ENCODE measurements at regions not wholly inside any gene's neighbourhood (a gene's known extent, or its start where the extent isn't known, plus 50 kb on each side); places are given as distances from the start of the nearest gene placed in this dataset.
"Not testable (repeated sequence)": the region's sequence is repeated elsewhere in the genome, so short reads cannot be mapped to it uniquely, and the experiment has no call there.

- TF ChIP-seq POLR2A (IDR thresholded peaks at IDR 0.05; ENCODE audit: low read depth) = no peak
- peak in 1 of 2 donors; percentile 11 for TF ChIP-seq POLR2AphosphoS5 (IDR thresholded peaks at IDR 0.05)
- Histone ChIP-seq H3K4me1 (no peaks in the 10 kb centered on the region), H3K27ac (replicated peaks in 1 of 4) (peak overlapping the region in 2 of 4 donors; percentile 27 to 43), H3K4me3 (no peak overlapping the region), H3K27me3 (no peaks in the 10 kb centered on the region), H3K36me3 (no peaks in the 10 kb centered on the region), H3K9me3 (peaks cover 0 to 12% (median under 1%) of the 10 kb centered on the region in 4 donors)
- peak; percentile 89 for DNase-seq (ENCODE audit: extremely low spot score)
- intact Hi-C loops (cut with DNase I) = no loop called here
These were observed 57.5 kb upstream of the KIAA0040 start for GRCh38 chr1:175250027-175250426.

GRCh38 chr1:175248036-175248435 is 55.5 kb upstream of the KIAA0040 start:
- H3K4me1 ChIP-seq; DNase-seq (ENCODE audit: extremely low spot score); H3K27ac ChIP-seq (replicated peaks in 1 of 4); H3K4me3 ChIP-seq; intact Hi-C loops (cut with DNase I); H3K27me3 ChIP-seq; H3K36me3 ChIP-seq: not testable (repeated sequence)
- 77% methylated on average over 3 of the region's 3 CpGs for WGBS
- peaks cover 0 to 24% (median 11%) of the 10 kb centered on the region in 4 donors for H3K9me3 ChIP-seq

GRCh38 chr1:175247056-175247455 is 54.5 kb upstream of the KIAA0040 start:
- H3K27me3 ChIP-seq; intact Hi-C loops (cut with DNase I): not testable (repeated sequence)
- WGBS = 86% methylated on average over 5 of the region's 5 CpGs

GRCh38 chr1:175245324-175245723 is 52.7 kb upstream of the KIAA0040 start:
- Histone ChIP-seq H3K27ac (replicated peaks in 1 of 4) (no peak overlapping the region), H3K9me3 (peaks cover 0 to 16% (median 9%) of the 10 kb centered on the region in 4 donors), H3K4me1 (no peaks in the 10 kb centered on the region), H3K27me3 (no peaks in the 10 kb centered on the region), H3K36me3 (no peaks in the 10 kb centered on the region), H3K4me3 (no peak overlapping the region)
- WGBS = 100% methylated on average over 1 of the region's 1 CpG
- intact Hi-C loops (cut with DNase I) = no loop called here
- TF ChIP-seq CTCF (IDR thresholded peaks at IDR 0.05) (no peak), POLR2A (IDR thresholded peaks at IDR 0.05; ENCODE audit: low read depth) (no peak), POLR2AphosphoS5 (IDR thresholded peaks at IDR 0.05) (no peak), EP300 (IDR thresholded peaks at IDR 0.05) (no peak)
- peak; percentile 64 for DNase-seq (ENCODE audit: extremely low spot score)

More at GRCh38 chr1:175247056-175247455, 54.5 kb upstream of the KIAA0040 start:
- not testable (repeated sequence) for H3K27ac ChIP-seq (replicated peaks in 1 of 4); H3K4me3 ChIP-seq; H3K36me3 ChIP-seq; H3K4me1 ChIP-seq; DNase-seq (ENCODE audit: extremely low spot score)
- H3K9me3 ChIP-seq = peaks cover 0 to 24% (median 11%) of the 10 kb centered on the region in 4 donors

- intact Hi-C loops (cut with DNase I) = no loop called here
- Histone ChIP-seq H3K36me3 (no peaks in the 10 kb centered on the region), H3K9me3 (peaks cover 0 to 16% (median 9%) of the 10 kb centered on the region in 4 donors), H3K27ac (replicated peaks in 1 of 4) (no peak overlapping the region), H3K4me3 (no peak overlapping the region), H3K27me3 (no peaks in the 10 kb centered on the region), H3K4me1 (no peaks in the 10 kb centered on the region)
- DNase-seq (ENCODE audit: extremely low spot score) = no peak
- TF ChIP-seq POLR2A (IDR thresholded peaks at IDR 0.05; ENCODE audit: low read depth) (no peak), POLR2AphosphoS5 (IDR thresholded peaks at IDR 0.05) (no peak), EP300 (IDR thresholded peaks at IDR 0.05) (no peak), CTCF (IDR thresholded peaks at IDR 0.05) (no peak)
- 82% methylated on average over 1 of the region's 1 CpG for WGBS
These were observed 51.6 kb upstream of the KIAA0040 start for GRCh38 chr1:175244206-175244605.

Measured in esophagus muscularis mucosa (tissue), 4 donors.